Stimulated activated CD4-positive, alpha-beta T cell treated with anti-CD3 and anti-CD28 coated beads, Interleukin-2, amount 100 ng/mL, for 4 hours (primary cell): ENCODE measurements at regions not wholly inside any gene's neighbourhood (a gene's known extent, or its start where the extent isn't known, plus 50 kb on each side); places are given as distances from the start of the nearest gene placed in this dataset.
"Not testable (repeated sequence)": the region's sequence is repeated elsewhere in the genome, so short reads cannot be mapped to it uniquely, and the experiment has no call there.

ENCODE experiments used
- DNase-seq: peaks from one replicate; pipeline ENCODE4 v3.0.0-alpha.2; 2020; ENCODE audit warnings: low read depth

- DNase-seq: no peak
These were observed 474.2 kb upstream of the FANCL start for GRCh38 chr2:58715344-58715743.

- no peak for DNase-seq
These were observed 473.1 kb upstream of the FANCL start for GRCh38 chr2:58714238-58714637.

- DNase-seq: no peak
These were observed 469.7 kb upstream of the FANCL start for GRCh38 chr2:58710795-58711279.

GRCh38 chr2:58709687-58710354 is 468.7 kb upstream of the FANCL start:
- no peak for DNase-seq

GRCh38 chr2:58709274-58709673 is 468.1 kb upstream of the FANCL start:
- DNase-seq: no peak

GRCh38 chr2:58708565-58708964 is 467.4 kb upstream of the FANCL start:
- DNase-seq: no peak

GRCh38 chr2:58702302-58702885 is 461.3 kb upstream of the FANCL start:
- DNase-seq: no peak

- DNase-seq: no peak
These were observed 460.7 kb upstream of the FANCL start for GRCh38 chr2:58701688-58702301.

- no peak for DNase-seq
These were observed 459.5 kb upstream of the FANCL start for GRCh38 chr2:58700591-58700990.

GRCh38 chr2:58699411-58699810 is 458.3 kb upstream of the FANCL start:
- no peak for DNase-seq

GRCh38 chr2:58698620-58699019 is 457.5 kb upstream of the FANCL start:
- DNase-seq: no peak

GRCh38 chr2:58694114-58694513 is 453.0 kb upstream of the FANCL start:
- not testable (repeated sequence) for DNase-seq

- DNase-seq: not testable (repeated sequence)
These were observed 449.9 kb upstream of the FANCL start for GRCh38 chr2:58691041-58691440.

- no peak for DNase-seq
These were observed 447.7 kb upstream of the FANCL start for GRCh38 chr2:58688813-58689212.

- DNase-seq: no peak
These were observed 445.7 kb upstream of the FANCL start for GRCh38 chr2:58686776-58687175.

- no peak for DNase-seq
These were observed 439.7 kb upstream of the FANCL start for GRCh38 chr2:58680755-58681310.

- no peak for DNase-seq
These were observed 436.6 kb upstream of the FANCL start for GRCh38 chr2:58677748-58678147.

- DNase-seq: no peak
These were observed 430.6 kb upstream of the FANCL start for GRCh38 chr2:58671675-58672074.

GRCh38 chr2:58669998-58670397 is 428.9 kb upstream of the FANCL start:
- DNase-seq: no peak

GRCh38 chr2:58667137-58667774 is 426.1 kb upstream of the FANCL start:
- no peak for DNase-seq

GRCh38 chr2:58666323-58666970 is 425.3 kb upstream of the FANCL start:
- DNase-seq: no peak

- no peak for DNase-seq
These were observed 424.0 kb upstream of the FANCL start for GRCh38 chr2:58665154-58665553.
